GM21360 (cell line): ENCODE measurements at regions not wholly inside any gene's neighbourhood (a gene's known extent, or its start where the extent isn't known, plus 50 kb on each side); places are given as distances from the start of the nearest gene placed in this dataset.
"Not testable (repeated sequence)": the region's sequence is repeated elsewhere in the genome, so short reads cannot be mapped to it uniquely, and the experiment has no call there.

ENCODE experiments used
- ATAC-seq: cut with Tn5 transposase; IDR thresholded peaks from one replicate; pipeline ENCODE4 v1.9.1; 2021; ENCODE audit warnings: mild to moderate bottlenecking, moderate library complexity; ENCODE audit not compliant: unreplicated experiment

DNA sequence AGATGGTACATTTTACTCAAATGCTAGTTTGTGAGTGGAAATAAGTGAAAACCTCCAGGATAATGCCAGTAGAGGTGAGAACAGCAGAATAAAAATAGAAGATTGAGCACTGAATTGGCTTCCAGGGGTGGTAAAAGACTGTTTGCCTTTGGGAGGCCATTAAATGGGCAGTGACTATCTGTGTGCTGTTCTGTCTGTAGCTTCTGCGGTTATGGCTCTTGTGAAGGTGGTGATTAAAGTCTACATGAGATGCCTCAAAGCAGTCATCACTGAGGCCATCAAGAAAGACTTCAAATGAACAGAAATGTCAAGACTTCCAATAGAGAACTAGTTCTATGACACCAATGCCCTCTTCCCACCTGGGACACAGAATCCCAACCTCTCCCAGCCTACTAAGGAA, 108.8 kb downstream of the EFHB start:
- no peak for ATAC-seq

DNA sequence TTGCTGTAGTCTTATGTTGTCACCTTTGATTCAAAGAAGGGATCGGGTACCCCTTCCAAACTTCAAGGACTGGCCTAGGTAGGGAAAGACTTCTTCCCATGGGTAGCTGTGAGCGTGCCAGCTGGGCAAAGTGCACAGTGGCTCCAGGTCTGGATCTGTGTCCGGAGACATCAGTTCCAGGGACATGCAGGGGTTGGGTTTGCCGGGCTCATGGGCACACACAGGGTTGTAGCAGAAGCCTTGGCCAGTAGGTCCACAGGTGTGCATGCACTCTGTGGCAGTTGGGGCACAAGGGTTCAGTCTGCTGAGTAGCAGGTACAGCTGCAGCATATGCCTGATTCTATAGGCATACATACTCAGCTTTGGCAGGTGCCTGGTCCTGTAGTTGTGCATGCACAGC, 111.2 kb downstream of the EFHB start:
- ATAC-seq: no peak

DNA sequence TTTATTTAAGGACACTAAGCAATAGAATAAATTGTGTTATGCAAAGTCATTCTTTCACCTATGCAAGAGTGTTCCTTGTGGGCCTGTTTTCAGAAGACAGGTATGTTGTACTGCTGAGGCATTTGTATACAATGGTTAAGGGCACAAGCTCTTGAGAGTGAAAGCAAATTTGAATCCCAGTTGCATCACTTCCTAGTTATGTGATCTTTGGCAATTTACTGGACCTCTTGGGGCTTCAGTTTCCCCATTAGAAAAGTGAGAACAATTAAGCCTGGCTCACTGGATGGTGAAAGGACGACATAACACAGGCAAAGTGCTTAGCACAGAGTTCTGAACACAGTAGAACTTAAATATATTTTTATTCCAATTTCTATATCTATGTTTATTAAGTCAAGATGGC, 117.4 kb downstream of the EFHB start:
- ATAC-seq: no peak

DNA sequence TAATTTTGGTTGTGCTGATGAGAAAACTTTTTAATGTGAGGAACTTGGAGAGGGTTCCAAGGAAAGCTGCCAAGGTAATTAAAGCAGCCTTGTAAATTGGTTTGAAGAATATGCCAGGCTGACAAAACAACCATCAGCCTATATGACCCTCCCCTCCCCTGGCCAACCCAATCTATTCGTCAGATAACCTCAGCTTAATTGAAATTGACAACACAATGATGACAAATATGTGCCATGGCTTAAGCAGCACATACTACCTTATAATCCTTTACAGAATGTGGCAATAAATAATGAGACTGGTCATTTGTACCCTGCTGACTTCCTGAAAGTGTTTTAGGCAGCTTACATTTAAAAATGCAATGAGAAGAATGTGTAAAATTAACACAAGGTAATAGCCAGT, 118.2 kb downstream of the EFHB start:
- no peak for ATAC-seq

DNA sequence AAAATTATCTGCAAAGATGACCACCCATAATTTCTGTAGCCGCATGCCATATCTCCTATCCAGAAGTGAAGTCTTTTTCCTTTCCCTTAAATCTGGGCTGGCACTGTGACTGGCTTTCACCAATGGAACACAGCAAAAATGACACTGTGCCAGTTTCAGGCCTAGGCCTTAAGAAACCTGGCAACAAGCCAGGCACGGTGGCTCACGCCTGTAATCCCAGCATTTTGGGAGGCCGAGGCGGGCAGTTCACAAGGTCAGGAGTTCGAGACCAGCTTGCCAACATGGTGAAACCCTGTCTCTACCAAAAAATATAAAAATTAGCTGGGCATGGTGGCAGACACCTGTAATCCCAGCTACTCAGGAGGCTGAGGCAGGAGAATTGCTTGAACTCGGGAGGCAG, 120.3 kb downstream of the EFHB start:
- not testable (repeated sequence) for ATAC-seq

DNA sequence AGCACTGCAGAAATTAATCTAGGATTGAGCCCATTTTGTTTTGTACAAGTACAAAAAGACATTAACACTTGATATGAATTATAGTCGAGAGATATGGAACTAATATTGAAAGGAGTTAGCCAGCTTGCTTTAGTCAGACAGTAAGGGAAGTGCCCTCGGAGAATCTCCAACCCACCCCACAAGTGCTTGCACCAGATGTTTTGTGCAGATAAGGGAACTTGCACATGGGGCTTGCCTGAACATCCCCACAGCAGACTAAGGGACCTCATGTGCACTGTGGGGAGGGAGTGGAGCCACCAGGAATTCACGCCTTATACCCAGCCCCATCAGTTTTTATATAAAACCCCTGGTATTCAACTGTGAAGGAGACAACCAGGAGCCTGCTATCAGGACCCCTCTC, 122.3 kb downstream of the EFHB start:
- ATAC-seq: no peak

DNA sequence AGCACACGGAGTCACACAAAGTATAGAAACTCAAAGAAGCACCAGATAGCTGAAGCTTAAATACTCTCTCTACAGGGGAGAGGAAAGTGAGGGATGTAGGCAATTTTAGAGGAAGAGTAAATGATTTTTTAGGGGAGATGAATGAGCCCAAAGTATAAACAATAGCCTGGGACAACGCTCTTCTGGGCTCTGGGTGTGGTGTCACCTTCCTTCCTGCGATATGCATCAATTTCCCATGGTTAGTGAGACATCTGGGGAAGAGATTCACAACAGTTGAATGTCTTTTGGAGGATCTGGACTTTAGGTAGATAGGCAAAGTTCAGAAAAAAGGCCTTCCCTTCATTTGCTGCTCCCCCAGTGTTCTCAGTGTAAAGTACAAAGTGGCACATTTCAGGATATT, 125.2 kb downstream of the EFHB start:
- no peak for ATAC-seq

DNA sequence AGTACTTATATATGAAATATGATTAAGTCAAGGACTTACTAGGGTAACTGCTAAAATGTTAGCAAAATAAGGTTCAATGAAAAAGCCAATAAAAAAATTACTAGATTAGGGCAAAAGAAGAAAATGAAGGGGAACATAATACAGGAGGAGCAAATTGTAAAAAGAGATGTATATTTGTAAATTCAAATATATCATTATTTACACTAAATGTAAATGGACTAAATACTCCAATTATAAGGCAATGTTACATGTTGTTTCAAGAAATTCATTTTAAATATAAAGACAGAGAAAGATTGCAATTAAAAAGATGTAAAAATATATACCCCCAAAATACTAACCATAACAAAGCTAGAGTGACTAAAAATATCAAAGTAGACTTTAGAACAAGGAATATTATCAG, 134.1 kb downstream of the EFHB start:
- no peak for ATAC-seq

DNA sequence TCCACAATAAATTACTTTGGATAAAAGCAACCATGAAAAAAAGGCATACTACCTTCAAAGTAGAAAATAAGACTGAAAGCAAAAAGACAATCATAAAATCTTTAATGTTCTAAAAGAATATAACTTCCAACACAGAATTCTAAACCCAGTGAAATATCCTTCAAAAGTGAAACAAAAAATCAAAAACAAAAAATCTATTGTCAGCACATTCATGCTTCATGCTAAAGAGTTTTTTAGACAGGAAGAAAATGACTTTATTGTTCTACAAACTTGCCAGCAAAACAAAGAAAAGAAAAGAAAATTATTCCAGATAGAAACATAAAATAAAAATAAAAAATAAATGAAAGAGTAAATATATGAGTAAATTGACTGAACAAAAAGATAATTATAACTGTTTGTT, 134.9 kb downstream of the EFHB start:
- ATAC-seq: no peak

DNA sequence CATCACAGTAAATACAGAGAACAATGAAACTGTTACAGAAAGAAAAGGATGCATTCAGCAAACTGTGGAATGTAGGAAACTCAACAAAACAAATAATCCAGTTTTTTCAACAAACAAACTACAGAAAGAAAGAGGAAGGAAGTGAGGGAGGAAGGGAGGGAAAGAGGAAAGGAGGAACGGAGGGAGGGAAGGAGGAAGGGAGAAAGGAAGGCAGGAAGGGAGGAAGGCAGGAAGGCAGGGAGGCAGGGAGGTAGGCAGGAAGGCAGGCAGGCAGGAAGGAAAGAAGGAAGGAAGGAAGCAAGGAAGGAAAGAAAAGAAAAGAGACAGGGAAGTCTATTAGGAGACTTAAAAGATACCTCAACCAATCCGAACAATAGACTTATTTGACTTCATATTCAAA, 135.7 kb downstream of the EFHB start:
- no peak for ATAC-seq

DNA sequence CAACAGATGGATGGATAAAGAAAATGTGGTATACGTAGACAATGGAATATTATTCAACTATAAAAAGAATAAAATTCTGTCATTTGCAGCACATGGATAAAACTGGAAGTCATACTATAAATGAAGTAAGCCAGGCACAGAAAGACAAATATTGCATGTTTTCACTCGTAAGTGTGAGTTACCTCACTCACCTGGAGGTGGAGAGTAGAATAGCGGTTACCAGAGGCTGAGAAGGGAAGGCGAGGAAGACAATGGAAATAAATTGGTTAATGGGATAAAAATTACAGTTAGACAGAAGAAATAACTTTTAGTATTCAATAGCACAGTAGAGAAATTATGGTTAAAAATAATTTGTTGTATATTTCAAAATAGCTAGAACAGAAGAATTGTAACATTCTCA, 141.6 kb downstream of the EFHB start:
- ATAC-seq: no peak

DNA sequence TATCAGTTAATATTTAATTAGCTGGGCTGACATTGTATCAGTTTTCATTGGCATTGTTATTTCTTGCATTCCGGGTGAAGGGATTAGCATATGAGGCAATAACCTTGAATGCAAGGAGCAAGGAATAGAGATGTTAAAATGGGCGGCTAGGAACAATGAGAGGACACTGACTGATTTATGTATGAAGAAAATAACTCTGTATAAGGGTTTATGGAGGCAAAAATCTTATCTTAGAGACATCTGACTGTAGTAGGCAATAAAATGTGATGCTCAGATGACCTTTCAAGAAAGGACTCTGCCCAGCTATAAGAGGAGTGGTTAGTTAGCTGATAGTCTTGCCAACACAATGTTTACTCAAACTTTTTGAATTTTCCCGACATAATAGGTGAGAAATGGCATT, 158.3 kb downstream of the EFHB start:
- ATAC-seq: no peak

DNA sequence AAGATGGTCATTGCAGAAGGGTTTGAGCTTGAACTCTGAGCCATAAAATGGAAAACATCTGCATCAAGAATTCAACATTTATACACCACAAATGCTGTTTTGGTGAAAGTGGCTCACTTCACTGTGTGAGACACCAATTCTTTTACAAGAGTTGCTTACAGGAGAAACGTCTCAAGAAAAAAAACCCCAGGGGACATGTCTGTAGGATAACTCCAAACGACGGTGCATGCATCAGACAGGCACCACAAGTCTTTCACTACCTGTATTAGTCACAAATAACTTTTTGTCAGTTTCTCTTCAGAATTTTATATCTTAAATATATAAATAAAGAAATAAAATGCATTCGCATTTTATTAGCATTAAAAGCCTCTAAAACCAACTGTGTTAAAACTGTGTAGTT, 164.3 kb downstream of the EFHB start:
- ATAC-seq: peak; percentile 90

DNA sequence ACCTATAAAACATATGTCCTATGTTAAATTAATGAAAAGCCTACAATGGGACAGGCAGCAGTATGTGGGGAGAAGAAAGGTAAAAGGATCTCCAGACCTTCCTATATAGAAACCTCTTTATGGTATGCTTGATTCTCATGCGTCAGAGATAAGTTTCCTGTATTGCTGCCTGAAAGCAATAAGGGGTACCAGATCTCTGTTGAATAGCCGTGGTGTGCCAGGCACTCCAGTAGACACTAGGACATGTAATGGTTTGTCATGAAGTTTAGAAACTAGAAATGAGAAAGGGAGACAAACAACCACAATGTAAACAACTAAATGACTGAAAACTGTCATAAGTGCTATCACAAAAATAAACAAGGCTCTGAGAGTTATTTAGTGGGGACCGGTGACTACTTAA, 168.1 kb downstream of the EFHB start:
- ATAC-seq: no peak

DNA sequence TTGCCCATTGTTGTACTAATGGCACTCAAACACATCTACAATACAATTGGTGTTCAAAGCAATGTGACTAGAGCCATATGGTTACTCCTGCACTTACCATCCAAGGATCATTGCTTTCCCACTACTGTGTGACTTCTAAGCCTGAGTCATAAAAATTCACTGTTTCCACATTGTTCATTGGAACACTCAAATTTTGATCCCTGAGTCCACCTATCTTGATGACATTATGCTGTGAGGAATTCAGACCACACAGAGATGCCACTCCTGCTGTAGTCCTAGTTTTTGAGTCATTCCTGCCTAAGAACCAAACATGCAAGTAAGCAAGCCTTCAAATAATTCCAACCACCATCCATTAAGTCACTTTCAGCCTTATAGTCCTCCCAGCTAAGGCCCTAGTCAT, 176.2 kb downstream of the EFHB start:
- ATAC-seq: no peak

DNA sequence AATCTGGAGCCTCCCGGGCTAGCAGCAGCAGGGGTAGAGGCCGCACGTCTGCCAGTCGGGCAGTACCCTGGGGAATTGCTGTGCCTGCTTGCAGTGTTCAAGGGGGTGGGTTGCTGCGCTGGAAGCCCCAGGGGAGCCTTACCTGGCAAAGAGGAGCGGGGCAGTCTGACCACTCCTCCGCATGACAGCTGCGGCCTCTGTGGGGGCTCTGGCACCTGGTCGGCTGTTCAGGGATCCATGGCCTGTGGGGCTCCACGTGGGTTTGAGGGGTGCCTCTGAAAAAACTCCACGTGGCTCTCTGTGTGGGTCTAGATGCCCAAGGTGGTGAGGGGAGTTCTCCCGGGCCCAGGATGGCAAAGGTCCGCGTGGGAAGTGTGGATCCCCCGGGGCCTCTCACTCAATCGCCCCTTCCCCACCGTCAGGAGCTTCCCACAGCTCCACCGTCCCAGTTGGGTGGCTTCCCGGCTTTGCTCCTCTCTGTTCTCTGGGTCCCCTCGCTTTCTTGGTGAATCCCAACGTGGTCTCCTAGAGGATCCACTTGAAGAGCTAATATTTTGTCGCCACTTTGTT, 184.5 kb downstream of the EFHB start:
- no peak for ATAC-seq

DNA sequence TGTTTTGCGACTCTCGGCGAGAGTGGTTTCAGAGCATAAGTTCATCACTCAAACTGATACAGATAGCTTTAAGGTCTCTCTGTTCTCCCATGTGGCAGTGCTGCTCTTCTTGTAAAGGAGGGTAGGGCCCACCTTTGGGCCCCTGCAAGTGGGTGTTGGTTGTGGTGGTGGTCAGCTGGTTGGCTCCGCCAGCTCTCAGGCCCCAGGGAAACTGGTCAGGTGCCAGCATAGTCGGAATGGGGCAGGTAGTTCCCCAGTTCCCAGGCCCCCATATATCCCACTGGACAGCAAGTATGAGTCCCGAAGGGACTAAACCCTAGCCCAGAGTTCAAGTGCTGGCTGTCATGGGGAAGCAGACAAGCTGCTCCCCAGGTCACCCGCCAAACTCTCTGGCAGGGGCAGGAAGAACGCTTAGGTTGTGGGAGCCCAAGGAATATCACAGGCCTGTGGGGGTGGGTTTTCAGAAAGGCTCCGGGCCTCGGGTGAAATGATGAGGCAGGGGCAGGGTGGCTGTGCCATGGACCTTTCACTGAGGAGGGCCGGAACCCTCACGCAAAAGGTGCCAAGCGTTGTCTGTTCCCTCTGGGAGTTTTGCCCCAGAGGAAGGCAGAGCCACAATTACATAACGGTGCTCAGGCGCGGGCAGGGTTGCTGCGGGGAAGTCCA, 185.1 kb downstream of the EFHB start:
- ATAC-seq: no peak

DNA sequence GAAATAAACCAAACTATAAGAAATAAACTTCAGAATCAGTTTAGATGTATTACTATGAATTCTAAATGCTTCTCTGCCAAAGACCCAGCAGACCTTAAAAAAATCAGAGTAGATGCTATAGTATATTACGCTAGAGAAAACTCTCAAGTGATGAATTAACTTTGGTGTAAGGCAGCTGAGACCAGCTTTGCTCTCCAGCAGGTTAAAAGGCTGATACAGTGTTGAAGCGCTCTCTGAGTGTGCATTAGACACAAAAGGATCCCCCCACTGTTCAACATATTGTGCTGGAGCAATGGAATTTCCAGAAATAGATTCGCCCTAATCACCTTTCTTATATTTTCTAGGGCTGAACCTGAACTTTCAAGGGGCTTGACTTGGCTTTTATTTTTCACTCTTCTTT, 190.0 kb downstream of the EFHB start:
- ATAC-seq: no peak

DNA sequence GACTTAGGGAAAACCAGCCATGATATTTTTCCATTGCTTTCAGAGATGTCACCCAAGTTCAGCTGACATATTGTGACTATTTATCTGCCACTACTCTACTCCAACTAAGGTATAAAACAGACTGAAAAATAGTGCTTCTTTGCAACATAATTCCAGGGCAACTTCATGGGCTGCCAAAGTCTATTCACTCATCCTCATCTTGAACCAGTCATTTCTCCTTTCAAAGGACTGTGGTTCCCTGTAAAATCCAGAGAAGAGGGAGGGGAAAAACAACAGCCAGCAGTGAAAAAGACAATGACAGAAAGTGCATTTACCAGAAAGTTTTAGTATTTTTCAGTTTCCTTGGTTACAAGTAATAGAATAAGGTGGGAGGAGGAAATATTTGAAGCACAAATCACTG, 191.1 kb downstream of the EFHB start:
- ATAC-seq: no peak

DNA sequence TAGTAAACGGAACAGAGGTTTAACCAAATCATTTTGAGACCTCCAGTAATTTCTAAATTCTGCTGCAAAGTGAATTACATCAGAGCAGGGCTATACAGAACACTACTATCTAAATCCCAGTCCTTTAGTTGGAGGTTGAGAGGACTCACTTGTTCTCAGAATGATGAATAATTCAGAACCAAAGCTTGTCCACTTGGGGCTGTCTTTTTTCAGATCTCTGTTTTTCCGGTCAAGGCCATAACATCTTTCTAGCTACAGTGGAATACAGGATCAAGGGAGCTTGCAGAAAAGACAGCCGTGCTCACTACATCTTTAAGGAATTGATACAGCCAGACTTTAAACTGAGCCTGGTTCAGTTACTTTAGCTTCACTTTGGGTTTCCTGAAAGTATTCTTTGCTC, 194.5 kb downstream of the EFHB start:
- no peak for ATAC-seq

DNA sequence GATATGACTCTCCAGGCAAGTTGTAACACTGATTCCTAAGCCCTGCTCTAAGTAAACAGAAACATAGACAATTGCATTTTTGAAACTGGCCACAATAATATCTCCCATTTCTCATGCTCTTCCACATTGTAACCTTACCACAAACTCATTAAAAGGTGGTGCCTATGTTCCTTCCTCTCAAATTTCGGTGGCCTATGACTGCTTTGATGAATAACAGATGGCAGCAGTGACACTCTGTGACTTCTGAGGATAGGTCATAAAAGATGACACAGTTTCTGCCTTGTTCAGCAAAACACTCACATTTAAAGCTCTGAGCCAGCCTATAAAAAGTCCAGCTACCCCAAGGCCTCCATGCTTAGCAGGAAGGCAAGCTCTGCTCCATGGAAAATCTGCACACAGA, 195.2 kb downstream of the EFHB start:
- ATAC-seq: no peak

DNA sequence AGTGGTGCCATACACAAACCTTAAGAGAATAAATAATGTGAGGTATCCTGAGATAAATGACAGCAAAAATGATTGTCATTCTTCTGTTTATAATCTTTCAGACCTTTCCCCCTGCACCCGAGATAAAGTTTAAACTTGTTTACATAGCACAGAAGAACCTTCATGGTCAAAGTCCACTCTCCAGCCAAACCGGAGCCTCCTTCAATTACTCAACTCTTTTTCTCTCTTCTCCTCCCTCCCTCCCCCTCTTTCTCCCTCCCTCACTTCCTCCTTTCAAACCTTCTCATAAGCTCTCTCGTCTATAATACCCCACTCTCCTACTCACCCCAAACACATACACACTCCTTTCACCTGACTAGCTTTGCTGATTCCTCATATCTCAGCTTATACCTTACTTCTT, 198.9 kb downstream of the EFHB start:
- no peak for ATAC-seq

DNA sequence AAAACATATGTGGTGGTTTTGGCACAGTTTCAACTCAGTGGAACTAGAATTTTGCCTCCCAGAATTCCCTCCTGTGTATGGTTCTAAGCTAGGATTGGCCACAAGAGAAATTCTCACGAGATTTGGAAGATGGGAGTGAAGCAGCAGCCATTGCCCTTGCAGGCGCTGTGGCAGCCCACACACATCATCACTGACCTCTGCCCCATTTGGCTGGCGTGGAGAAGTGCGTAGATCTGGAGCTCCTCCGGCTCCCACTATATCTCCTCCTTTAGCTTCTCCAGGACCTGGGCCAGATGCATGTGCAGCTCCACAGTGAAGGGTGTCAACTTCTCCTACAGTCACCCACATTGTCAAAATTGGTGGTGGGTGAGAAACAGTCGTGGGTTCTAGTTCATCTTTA, 199.6 kb downstream of the EFHB start:
- no peak for ATAC-seq
